ENCODE measurements at regions not wholly inside any gene's neighbourhood (a gene's known extent, or its start where the extent isn't known, plus 50 kb on each side); places are given as distances from the start of the nearest gene placed in this dataset.

GRCh38 chr1:172887162-172887561 lies 163.6 kb downstream of the TNFSF18 start:
- no peak for DNase-seq (ENCODE audit: low read depth, low spot score)

GRCh38 chr1:172893146-172893841 lies 157.4 kb downstream of the TNFSF18 start:
- DNase-seq (ENCODE audit: low read depth, low spot score), result no peak

GRCh38 chr1:172894349-172895049 lies 156.2 kb downstream of the TNFSF18 start:
- no peak for DNase-seq (ENCODE audit: low read depth, low spot score)

GRCh38 chr1:172895050-172895460 lies 155.7 kb downstream of the TNFSF18 start:
- DNase-seq (ENCODE audit: low read depth, low spot score), result no peak

GRCh38 chr1:172895761-172896160 lies 155.0 kb downstream of the TNFSF18 start:
- no peak for DNase-seq (ENCODE audit: low read depth, low spot score)

GRCh38 chr1:172897738-172898137 lies 153.0 kb downstream of the TNFSF18 start:
- DNase-seq (ENCODE audit: low read depth, low spot score), result no peak

- no peak for DNase-seq (ENCODE audit: low read depth, low spot score)
These were observed 151.9 kb downstream of the TNFSF18 start for GRCh38 chr1:172898866-172899265.

- no peak for DNase-seq (ENCODE audit: low read depth, low spot score)
These were observed 150.3 kb downstream of the TNFSF18 start for GRCh38 chr1:172900376-172900997.

- DNase-seq (ENCODE audit: low read depth, low spot score), result no peak
These were observed 148.5 kb downstream of the TNFSF18 start for GRCh38 chr1:172902200-172902599.

GRCh38 chr1:172902861-172903381 lies 147.8 kb downstream of the TNFSF18 start:
- DNase-seq (ENCODE audit: low read depth, low spot score), result no peak

GRCh38 chr1:172903581-172904220 lies 147.0 kb downstream of the TNFSF18 start:
- DNase-seq (ENCODE audit: low read depth, low spot score), result no peak

- DNase-seq (ENCODE audit: low read depth, low spot score), result no peak
These were observed 145.3 kb downstream of the TNFSF18 start for GRCh38 chr1:172905452-172905851.

GRCh38 chr1:172906778-172907592 lies 143.8 kb downstream of the TNFSF18 start:
- DNase-seq (ENCODE audit: low read depth, low spot score), result peak; percentile 8

GRCh38 chr1:172907834-172908326 lies 142.9 kb downstream of the TNFSF18 start:
- DNase-seq (ENCODE audit: low read depth, low spot score), result no peak

GRCh38 chr1:172909606-172910326 lies 141.0 kb downstream of the TNFSF18 start:
- no peak for DNase-seq (ENCODE audit: low read depth, low spot score)

- no peak for DNase-seq (ENCODE audit: low read depth, low spot score)
These were observed 137.9 kb downstream of the TNFSF18 start for GRCh38 chr1:172912765-172913260.

GRCh38 chr1:172914501-172915144 lies 136.1 kb downstream of the TNFSF18 start:
- DNase-seq (ENCODE audit: low read depth, low spot score), result no peak

- DNase-seq (ENCODE audit: low read depth, low spot score), result no peak
These were observed 135.5 kb downstream of the TNFSF18 start for GRCh38 chr1:172915271-172915670.

- no peak for DNase-seq (ENCODE audit: low read depth, low spot score)
These were observed 134.6 kb downstream of the TNFSF18 start for GRCh38 chr1:172916116-172916515.

- no peak for DNase-seq (ENCODE audit: low read depth, low spot score)
These were observed 132.8 kb downstream of the TNFSF18 start for GRCh38 chr1:172917972-172918371.

Data from ELF-1 (cell line).